NCI-H2081 (cell line): ENCODE measurements at regions not wholly inside any gene's neighbourhood (a gene's known extent, or its start where the extent isn't known, plus 50 kb on each side); places are given as distances from the start of the nearest gene placed in this dataset.
A peak's percentile ranks its signal among the peaks of the same experiment; 100 is the strongest.
"Not testable (repeated sequence)": the region's sequence is repeated elsewhere in the genome, so short reads cannot be mapped to it uniquely, and the experiment has no call there.

Experiments used
- DNase-seq, 2 experiments: peaks; one replicate each; lab custom pipeline; 2025; lab: John Stamatoyannopoulos, UW

GRCh38 chr2:8310557-8311455 is 371.1 kb upstream of the ID2 start:
- no peak for DNase-seq

DNA sequence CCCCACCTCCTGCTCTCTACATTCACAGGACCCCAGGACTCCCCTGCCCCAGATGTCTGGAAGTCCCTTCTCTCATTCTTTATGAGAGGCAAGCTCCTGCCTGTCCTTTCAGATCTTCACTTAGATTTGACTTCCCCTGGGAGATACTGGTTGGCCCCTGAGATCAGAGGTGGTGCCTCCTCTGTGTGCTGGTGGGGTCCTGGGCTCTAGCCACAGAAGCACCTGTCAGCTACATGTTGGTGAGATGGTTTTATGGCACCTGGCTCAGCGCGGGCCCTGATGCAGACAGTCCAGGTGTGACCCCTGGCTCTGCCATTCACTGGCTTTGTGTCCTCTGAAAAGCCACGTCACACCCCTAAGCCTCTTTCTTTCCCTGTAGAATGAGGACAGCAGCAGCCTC is 369.6 kb upstream of the ID2 start:
- no peak for DNase-seq

GRCh38 chr2:8312861-8313830 is 368.7 kb upstream of the ID2 start:
- no peak for DNase-seq

GRCh38 chr2:8314063-8314462 is 367.8 kb upstream of the ID2 start:
- no peak for DNase-seq

GRCh38 chr2:8315531-8316165 is 366.2 kb upstream of the ID2 start:
- DNase-seq, result no peak

DNA sequence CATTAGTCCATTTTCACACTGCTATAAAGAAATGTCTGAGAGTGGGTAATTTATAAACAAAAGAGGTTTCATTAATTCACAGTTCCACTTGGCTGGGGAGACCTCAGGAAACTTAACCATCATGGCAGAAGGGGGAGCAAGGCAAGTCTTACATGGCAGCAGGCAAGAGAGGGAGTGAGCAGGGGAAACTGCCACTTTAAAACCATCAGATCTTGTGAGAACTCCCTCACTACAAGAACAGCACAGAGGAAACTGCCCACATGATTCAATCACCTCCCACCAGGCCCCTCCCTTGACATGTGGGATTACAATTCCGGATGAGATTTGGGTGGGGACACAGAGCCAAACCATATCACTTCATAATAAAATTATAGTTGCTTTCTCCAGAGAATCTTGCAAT is 365.5 kb upstream of the ID2 start:
- DNase-seq, result no peak

DNA sequence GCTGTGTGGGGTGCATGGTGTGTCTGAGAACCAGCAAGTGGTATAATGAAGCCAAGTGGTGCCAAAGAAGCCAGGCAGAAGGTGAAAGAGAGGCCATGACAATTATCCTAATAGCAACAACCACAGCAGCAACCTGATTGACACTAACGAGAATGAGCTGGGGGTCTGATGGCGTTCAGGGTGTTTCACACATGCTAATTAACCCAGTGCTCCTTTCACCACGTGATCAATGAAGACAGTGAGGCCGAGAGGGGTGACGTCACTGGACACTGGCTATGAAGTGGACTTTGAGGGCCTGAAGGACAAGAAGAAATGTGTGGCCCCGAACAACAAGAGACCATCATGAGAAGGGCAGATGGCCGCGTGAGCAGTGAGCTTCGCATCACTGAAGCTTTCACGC is 364.4 kb upstream of the ID2 start:
- DNase-seq, result no peak

DNA sequence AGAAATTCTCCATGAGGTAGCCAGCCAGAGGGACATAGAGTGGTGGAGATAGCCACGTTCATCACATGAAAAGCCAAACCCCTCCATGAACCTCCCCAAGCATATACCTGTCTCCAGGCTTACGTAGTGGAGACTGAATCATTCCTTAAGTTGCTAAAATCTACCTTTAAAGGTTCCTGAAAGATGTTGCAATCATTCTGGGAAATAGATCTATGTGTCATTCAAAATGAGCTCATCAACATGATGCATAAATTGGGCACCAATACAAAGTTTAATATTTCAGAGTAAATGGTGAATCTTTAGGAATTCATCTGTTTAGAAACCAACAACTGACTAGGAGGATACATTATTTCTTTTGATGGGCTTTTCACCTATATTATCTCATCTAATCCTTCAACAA is 362.6 kb upstream of the ID2 start:
- DNase-seq, result no peak

DNA sequence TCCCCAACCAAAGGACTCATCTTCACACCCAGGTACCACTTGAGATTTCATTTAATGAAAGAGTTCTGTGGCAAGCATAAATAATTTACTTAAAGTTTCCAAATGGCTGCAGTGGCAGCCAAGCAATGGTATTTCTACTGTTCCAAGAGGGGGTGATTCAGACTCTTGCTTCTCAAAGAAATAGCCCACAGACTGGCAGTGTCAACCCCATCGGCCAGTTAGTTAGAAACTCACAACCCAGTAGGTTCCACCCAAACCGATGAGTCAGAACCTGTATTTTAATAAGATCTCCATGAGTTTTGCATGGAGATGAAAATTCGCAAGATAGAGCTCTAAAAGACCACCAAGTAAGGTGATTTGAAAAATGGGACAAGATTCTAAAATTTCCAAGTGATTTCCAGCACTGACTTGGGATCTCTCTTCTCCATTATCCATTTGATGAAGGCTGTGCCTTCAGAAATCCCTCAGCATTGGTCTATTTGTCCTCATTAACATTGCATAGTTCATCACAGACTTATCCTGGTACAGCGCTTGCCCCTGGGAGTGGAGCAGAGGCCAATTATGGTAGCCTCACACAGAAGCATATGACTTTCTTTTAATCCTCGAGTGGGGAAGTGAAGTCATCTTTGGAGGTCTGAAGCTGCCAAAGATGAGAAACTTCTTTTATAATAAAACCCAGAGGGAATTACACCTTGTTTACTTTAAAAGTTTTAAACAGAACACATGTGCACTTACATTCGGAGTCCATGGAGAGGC is 361.4 kb upstream of the ID2 start:
- no peak for DNase-seq

- DNase-seq, result peak in 1 of 2 experiments; percentile 45
These were observed 359.2 kb upstream of the ID2 start for GRCh38 chr2:8322634-8323033.

- peak in 1 of 2 experiments; percentile 27 for DNase-seq
These were observed 357.5 kb upstream of the ID2 start for GRCh38 chr2:8324164-8324856.

DNA sequence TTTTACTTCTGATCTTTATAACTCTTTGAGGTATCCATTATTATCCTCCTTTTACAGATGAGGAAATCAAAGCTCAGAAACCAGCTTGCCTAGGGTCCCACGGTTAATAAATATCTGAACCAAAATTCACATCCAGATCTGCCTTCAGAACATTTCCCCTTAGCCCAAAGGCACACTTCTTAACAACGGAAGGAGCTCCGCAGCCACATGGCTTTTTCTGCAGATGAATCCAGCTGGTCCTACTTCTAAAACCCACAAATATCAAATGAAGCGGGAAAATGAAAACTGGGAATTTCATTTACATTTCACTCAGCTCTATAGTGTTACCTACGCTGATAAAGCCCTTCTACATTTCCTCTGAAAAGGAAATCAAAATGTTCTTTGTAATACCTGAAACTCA is 357.0 kb upstream of the ID2 start:
- DNase-seq, result no peak

DNA sequence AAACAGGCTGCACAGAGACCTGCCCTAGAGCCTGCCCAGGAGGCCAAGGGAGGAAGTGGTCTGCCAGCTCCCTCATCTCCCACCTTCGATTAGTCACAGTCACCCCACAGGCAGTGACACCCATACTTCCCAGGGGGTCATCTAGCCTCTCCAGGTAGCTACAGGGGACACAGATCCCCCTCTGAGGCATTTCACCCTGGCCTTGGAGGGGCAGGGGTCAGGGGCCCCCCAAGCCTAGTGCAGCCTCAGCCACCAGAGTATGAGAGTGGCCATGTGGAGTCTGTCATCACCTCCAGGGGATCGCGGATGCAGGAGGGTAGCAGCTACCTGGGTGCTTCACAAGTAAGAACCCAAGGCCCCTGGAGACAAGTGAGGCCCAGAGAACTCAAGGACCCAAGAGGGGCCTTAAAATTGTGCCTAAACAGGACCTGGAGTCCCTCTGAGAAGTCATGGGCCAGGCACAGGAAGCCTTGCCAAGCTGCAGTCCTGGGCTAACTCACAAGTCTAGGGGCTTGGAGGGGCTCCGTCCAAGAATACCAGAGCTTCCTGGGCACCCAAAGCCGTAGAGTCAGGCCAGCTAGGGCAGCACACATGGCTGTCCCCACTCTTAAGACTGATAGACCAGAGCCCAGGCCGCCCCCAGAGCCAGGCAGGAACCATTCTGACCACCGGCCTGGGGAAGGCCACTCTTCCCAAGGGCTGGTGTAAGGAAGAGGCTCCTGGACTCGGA is 354.3 kb upstream of the ID2 start:
- DNase-seq, result no peak

DNA sequence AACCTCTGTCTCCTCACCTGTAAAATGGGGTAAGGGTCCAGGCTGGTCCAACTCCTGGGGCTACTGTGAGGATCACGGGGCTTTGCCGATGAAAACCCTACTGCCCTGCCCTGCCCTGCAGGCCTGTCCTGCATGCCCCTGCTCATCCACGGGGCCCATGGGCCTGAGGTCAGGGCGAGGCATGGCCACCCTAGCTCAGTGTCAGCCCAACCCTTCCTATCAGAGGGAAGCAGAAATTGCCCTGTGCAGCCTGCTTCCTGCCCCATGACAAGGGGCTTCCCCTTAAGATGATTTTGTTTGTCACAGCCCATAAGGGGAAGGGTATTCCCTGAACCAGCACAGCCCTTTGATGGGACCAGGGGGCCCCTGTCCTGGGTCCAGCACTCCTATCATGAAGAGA is 353.6 kb upstream of the ID2 start:
- no peak for DNase-seq

GRCh38 chr2:8329660-8330622 is 351.9 kb upstream of the ID2 start:
- no peak for DNase-seq

DNA sequence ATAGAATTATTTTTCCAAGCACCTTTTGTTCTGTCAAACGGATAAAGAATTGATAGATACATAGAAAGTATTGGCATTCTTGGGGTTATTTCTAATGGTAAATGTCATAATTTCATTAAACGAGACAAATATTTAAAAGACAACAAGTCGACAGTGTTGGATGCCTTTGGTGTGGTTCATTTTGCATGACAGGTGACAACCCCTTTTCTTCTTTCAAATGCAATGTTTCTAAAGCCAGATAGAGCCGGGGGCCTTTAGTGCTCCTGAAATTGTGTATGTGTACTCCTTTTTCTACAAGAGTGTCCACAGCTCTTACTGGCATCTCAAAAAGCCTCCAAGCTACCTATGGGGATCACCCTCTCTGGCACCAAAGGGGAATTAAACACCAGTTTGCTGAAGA is 350.8 kb upstream of the ID2 start:
- DNase-seq, result no peak

GRCh38 chr2:8332646-8333045 is 349.2 kb upstream of the ID2 start:
- DNase-seq, result no peak

DNA sequence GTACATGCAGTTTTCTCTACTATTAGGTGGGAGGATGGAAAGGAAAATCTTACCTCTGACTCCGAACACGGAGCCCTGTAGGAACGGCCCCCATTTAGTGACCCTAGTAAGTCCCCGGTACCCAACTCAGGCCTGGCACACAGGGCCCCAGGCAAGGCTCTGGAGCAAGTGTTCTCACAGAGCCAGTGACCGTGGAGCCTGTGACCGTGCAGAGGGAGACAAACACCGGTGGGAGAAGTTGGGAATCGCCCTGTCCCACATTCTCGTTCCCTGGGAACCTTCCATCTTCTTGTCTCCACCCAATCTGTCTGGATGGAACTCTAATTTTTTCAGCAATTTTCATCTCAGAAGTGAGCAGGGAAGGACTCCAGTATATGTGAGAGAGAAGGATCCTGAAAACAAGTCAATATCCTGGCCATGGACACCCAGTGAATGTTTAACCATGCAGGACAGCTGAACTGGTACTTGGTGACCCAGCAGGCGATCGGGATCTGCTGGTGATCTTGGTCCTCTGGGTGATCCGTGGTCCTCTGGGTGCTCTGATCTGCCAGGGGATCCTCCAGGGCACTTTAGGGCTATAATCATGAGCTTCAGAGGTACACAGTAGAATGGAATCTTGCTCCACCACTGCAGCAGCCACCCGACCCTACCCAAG is 348.6 kb upstream of the ID2 start:
- DNase-seq, result no peak

GRCh38 chr2:8333832-8334187 is 348.0 kb upstream of the ID2 start:
- DNase-seq, result not testable (repeated sequence)
